Esophagus muscularis mucosa (tissue), 4 donors: ENCODE measurements at regions not wholly inside any gene's neighbourhood (a gene's known extent, or its start where the extent isn't known, plus 50 kb on each side); places are given as distances from the start of the nearest gene placed in this dataset.

Source experiments
- CTCF ChIP-seq, 3 experiments: fragments of 200-600 bp in 2 of 3; fragments of 450-650 bp in 1 of 3; sonication (generic) in 2 of 3; IDR thresholded peaks; one replicate each; pipeline ENCODE4 v1.5.1; 2017 to 2019; ENCODE audit warnings: antibody characterized with exemption in 3 of 3, mild to moderate bottlenecking in 2 of 3, moderate library complexity in 1 of 3
- EP300 ChIP-seq: sonication (generic); formaldehyde crosslinking; IDR thresholded peaks from one replicate; pipeline ENCODE4 v1.6.1; 2017; ENCODE audit warnings: antibody characterized with exemption
- POLR2A ChIP-seq: fragments of 450-650 bp; IDR thresholded peaks from one replicate; pipeline ENCODE4 v1.6.1; 2017; ENCODE audit warnings: antibody characterized with exemption, moderate library complexity, mild to moderate bottlenecking, low read depth

GRCh38 chr13:85608255-85608829 lies 190.9 kb downstream of the SLITRK6 start:
- TF ChIP-seq EP300 (no peak), POLR2A (no peak), CTCF (IDR thresholded peaks at IDR 0.05) (no peak)
